ENCODE measurements at regions not wholly inside any gene's neighbourhood (a gene's known extent, or its start where the extent isn't known, plus 50 kb on each side); places are given as distances from the start of the nearest gene placed in this dataset.
A peak's percentile ranks its signal among the peaks of the same experiment; 100 is the strongest.

DNA sequence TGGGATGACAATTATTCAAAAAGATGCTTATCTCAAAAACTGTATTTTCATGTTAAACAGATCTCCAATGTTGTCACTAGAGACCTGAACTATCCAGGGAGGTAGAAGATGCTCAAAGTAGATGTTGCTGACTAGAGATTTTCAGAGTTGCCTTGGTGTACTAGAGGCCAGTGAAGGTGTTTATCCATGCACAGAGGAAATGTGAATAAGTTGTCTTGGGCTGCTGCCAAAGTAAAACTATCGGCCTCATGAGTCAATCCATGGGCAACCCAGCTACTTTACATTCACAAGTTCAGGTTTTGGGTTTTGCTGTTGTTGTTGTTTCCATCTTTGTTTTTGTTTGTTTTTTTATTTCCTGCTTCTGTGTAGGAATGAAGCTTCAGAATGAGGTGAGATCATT lies 141.1 kb upstream of the RANBP3L start:
- Mint-ChIP-seq H3K4me1 (peaks cover 47% of the 10 kb centered on the region), H3K27ac (peak overlapping the region; percentile 87), H3K27me3 (ENCODE audit: low read depth) (no peaks in the 10 kb centered on the region; the same call in 1 of the 2 replicates), H3K4me3 (no peak overlapping the region), H3K9me3 (peaks cover 11% of the 10 kb centered on the region), H3K36me3 (0 out of 2 replicates have a peak, but pooled peaks cover 2% of the 10 kb centered on the region)
- ChIA-PET CTCF (interaction anchor here (1.4 to 2.7 kb wide), 2 partner anchors 17 to 248 kb away, joined by 4 to 13 read pairs; no protein-coding TSS in a partner anchor), POLR2A (no interaction called here)
- no peak for ATAC-seq
- DNase-seq (ENCODE audit: low spot score): no peak
- TF ChIP-seq, protein P1, sequence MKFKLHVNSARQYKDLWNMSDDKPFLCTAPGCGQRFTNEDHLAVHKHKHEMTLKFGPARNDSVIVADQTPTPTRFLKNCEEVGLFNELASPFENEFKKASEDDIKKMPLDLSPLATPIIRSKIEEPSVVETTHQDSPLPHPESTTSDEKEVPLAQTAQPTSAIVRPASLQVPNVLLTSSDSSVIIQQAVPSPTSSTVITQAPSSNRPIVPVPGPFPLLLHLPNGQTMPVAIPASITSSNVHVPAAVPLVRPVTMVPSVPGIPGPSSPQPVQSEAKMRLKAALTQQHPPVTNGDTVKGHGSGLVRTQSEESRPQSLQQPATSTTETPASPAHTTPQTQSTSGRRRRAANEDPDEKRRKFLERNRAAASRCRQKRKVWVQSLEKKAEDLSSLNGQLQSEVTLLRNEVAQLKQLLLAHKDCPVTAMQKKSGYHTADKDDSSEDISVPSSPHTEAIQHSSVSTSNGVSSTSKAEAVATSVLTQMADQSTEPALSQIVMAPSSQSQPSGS (CRISPR knock-in tag; IDR thresholded peaks at IDR 0.05; ENCODE audit: borderline replicate concordance, low read depth): no peak
- TF ChIP-seq ZNF423 (CRISPR knock-in tag; IDR thresholded peaks at IDR 0.05) (no peak), ZNF416 (CRISPR knock-in tag; IDR thresholded peaks at IDR 0.05) (no peak), KAT7 (CRISPR knock-in tag; IDR thresholded peaks at IDR 0.05; ENCODE audit: borderline replicate concordance) (no peak), PREB (CRISPR knock-in tag; IDR thresholded peaks at IDR 0.05; ENCODE audit: borderline replicate concordance) (no peak), E2F4 (CRISPR knock-in tag; IDR thresholded peaks at IDR 0.05; ENCODE audit: borderline replicate concordance, low read depth) (no peak), MAX (CRISPR knock-in tag; IDR thresholded peaks at IDR 0.05) (no peak), NFE2L1 (CRISPR knock-in tag; IDR thresholded peaks at IDR 0.05) (no peak), SMAD4 (CRISPR knock-in tag; IDR thresholded peaks at IDR 0.05) (no peak)

GRCh38 chr5:36443941-36444340 lies 142.2 kb upstream of the RANBP3L start:
- POLR2A ChIA-PET: no interaction called here
- ATAC-seq (no peak), DNase-seq (ENCODE audit: low spot score) (no peak)
- no peak overlapping the region for H3K4me3 Mint-ChIP-seq
- 0 out of 2 replicates have a peak, but pooled peaks cover 2% of the 10 kb centered on the region for H3K36me3 Mint-ChIP-seq
- no peaks in the 10 kb centered on the region; the same call in 1 of the 2 replicates for H3K27me3 Mint-ChIP-seq (ENCODE audit: low read depth)
- TF ChIP-seq MAX (CRISPR knock-in tag; IDR thresholded peaks at IDR 0.05) (no peak), ZNF671 (CRISPR knock-in tag; IDR thresholded peaks at IDR 0.05) (no peak), PRRX2 (CRISPR knock-in tag; IDR thresholded peaks at IDR 0.05) (no peak), OVOL2 (CRISPR knock-in tag; IDR thresholded peaks at IDR 0.05; ENCODE audit: borderline replicate concordance) (no peak), ZMAT4 (CRISPR knock-in tag; IDR thresholded peaks at IDR 0.05) (no peak), NR2C2 (CRISPR knock-in tag; IDR thresholded peaks at IDR 0.05) (no peak)
- TF ChIP-seq, protein P2, sequence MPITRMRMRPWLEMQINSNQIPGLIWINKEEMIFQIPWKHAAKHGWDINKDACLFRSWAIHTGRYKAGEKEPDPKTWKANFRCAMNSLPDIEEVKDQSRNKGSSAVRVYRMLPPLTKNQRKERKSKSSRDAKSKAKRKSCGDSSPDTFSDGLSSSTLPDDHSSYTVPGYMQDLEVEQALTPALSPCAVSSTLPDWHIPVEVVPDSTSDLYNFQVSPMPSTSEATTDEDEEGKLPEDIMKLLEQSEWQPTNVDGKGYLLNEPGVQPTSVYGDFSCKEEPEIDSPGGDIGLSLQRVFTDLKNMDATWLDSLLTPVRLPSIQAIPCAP (CRISPR knock-in tag; IDR thresholded peaks at IDR 0.05): no peak
- CTCF ChIA-PET: interaction anchor here (0.9 to 2.4 kb wide), 4 partner anchors 15 to 247 kb away, joined by 3 to 9 read pairs (median 4); no protein-coding TSS in a partner anchor
- H3K9me3 Mint-ChIP-seq: peaks cover 11% of the 10 kb centered on the region
- peaks cover 49% of the 10 kb centered on the region for H3K4me1 Mint-ChIP-seq
- no peak overlapping the region for H3K27ac Mint-ChIP-seq
